ENCODE measurements at regions not wholly inside any gene's neighbourhood (a gene's known extent, or its start where the extent isn't known, plus 50 kb on each side); places are given as distances from the start of the nearest gene placed in this dataset.

- TF ChIP-seq CTCFL (IDR thresholded peaks at IDR 0.05; ENCODE audit: borderline replicate concordance, insufficient read depth, low read depth, low read length, poor library complexity, severe bottlenecking) = no peak
- no peak for TF ChIP-seq NR3C1 (CRISPR knock-in tag; IDR thresholded peaks at IDR 0.05)
Measured at GRCh38 chr9:86575137-86575536, 220.9 kb upstream of the TUT7 start (continued).

GRCh38 chr9:86573886-86574285 lies 219.7 kb upstream of the TUT7 start:
- TF ChIP-seq GMEB1 (CRISPR knock-in tag; IDR thresholded peaks at IDR 0.05) (no peak), SMC3 (conservative IDR thresholded peaks at IDR 0.05; ENCODE audit: insufficient read depth, low read depth, low read length) (no peak), ZNF75A (CRISPR knock-in tag; IDR thresholded peaks at IDR 0.05) (no peak), RFX7 (CRISPR knock-in tag; IDR thresholded peaks at IDR 0.05) (no peak), ZNF583 (CRISPR knock-in tag; IDR thresholded peaks at IDR 0.05) (no peak), ZNF445 (CRISPR knock-in tag; IDR thresholded peaks at IDR 0.05; ENCODE audit: low read depth) (no peak), DDX20 (tag; IDR thresholded peaks at IDR 0.05; ENCODE audit: low read depth) (no peak), MTA2 (IDR thresholded peaks at IDR 0.05; ENCODE audit: low read depth) (no peak), FIP1L1 (IDR thresholded peaks at IDR 0.05; ENCODE audit: low read depth, low read length, poor library complexity, severe bottlenecking) (no peak), ZC3H4 (CRISPR knock-in tag; IDR thresholded peaks at IDR 0.05; ENCODE audit: borderline replicate concordance) (no peak)
- ATAC-seq (no peak), DNase-seq (ENCODE audit: extremely low read depth in 1 of 4, low spot score in 3 of 4) (no peak), FAIRE-seq (no peak)
- Histone ChIP-seq H3K36me3 (ENCODE audit: control insufficient read depth, insufficient read depth, low read length) (no peaks in the 10 kb centered on the region), H2AFZ (ENCODE audit: low read depth, low read length) (no peak overlapping the region), H3K4me1 (replicated peaks in 1 of 2; ENCODE audit: control insufficient read depth in 2 of 2, insufficient read depth in 2 of 2, low read length in 2 of 2) (no peaks in the 10 kb centered on the region), H3K27ac (ENCODE audit: extremely low read depth, low read depth, low read length) (no peak overlapping the region), H3K9me1 (ENCODE audit: control insufficient read depth, insufficient read depth, low read length) (no peaks in the 10 kb centered on the region), H3K4me2 (ENCODE audit: insufficient read depth, low read length) (no peak overlapping the region), H3K27me3 (ENCODE audit: control insufficient read depth in 2 of 2, insufficient read depth in 2 of 2, low read length in 2 of 2) (peaks cover 0 to 16% of the 10 kb centered on the region in 2 experiments; a peak in 2 of 5 replicates), H3K9ac (ENCODE audit: insufficient read depth in 1 of 2, low read depth in 2 of 2, low read length in 2 of 2) (no peak overlapping the region), H3K9me3 (replicated peaks; ENCODE audit: control insufficient read depth, insufficient read depth, low read depth, low read length) (no peaks in the 10 kb centered on the region), H3K79me2 (ENCODE audit: control insufficient read depth, insufficient read depth, low read length) (no peaks in the 10 kb centered on the region), H4K20me1 (replicated peaks; ENCODE audit: control insufficient read depth, insufficient read depth, low read length) (no peaks in the 10 kb centered on the region), H3K4me3 (no peak overlapping the region)
- intact Hi-C loops (cut with micrococcal nuclease) (no loop called here), in situ Hi-C loops (cut with MboI) (no loop called here)
- no TSS peak for BruUV-seq (replicated peaks)
- ChIA-PET CTCF (ENCODE audit: low intra/inter-chr PET ratio) (no interaction called here), POLR2A (no interaction called here)
- WGBS (ENCODE audit: insufficient coverage, low coverage, missing lambda C conversion rate) = 0% methylated on average over 2 of the region's 2 CpGs

Measured in K562 (cell line).